ENCODE measurements at regions not wholly inside any gene's neighbourhood (a gene's known extent, or its start where the extent isn't known, plus 50 kb on each side); places are given as distances from the start of the nearest gene placed in this dataset.

- DNase-seq (ENCODE audit: low spot score) (no peak), FAIRE-seq (no peak), ATAC-seq (no peak)
- Histone ChIP-seq H3K4me3 (replicated peaks in 1 of 3; ENCODE audit: insufficient read depth in 1 of 3, low read depth in 2 of 3, low read length in 3 of 3) (no peak overlapping the region), H3K9me3 (ENCODE audit: low read length) (peaks cover 92% of the 10 kb centered on the region), H3K4me2 (ENCODE audit: low read depth, low read length) (no peak overlapping the region), H4K20me1 (ENCODE audit: insufficient read depth, low read length) (no peaks in the 10 kb centered on the region), H3K36me3 (replicated peaks in 1 of 2; ENCODE audit: control insufficient read depth in 1 of 2, insufficient read depth in 2 of 2, low read length in 2 of 2) (no peaks in the 10 kb centered on the region), H3K27me3 (ENCODE audit: control insufficient read depth in 1 of 2, insufficient read depth in 2 of 2, low read length in 2 of 2) (no peaks in the 10 kb centered on the region), H3K79me2 (ENCODE audit: insufficient read depth, low read length) (no peaks in the 10 kb centered on the region), H3K4me1 (ENCODE audit: insufficient read depth, low read length) (no peaks in the 10 kb centered on the region), H3K27ac (ENCODE audit: extremely low read length, insufficient read depth, low read length) (no peak overlapping the region), H3K9ac (ENCODE audit: insufficient read depth, low read depth, low read length) (no peak overlapping the region), H2AFZ (ENCODE audit: low read length) (no peak overlapping the region)
- ChIA-PET CTCF (ENCODE audit: low intra/inter-chr PET ratio, low total read pairs) (no interaction called here), POLR2A (no interaction called here)
- in situ Hi-C loops (cut with HindIII; ENCODE audit: extremely low pct_ligation_motif_present, low pct_unique_long_range_greater_than_20kb) (no loop called here), intact Hi-C loops (cut with micrococcal nuclease; ENCODE audit: unreplicated experiment) (no loop called here)
- TF ChIP-seq CREB1 (IDR thresholded peaks at IDR 0.05) (no peak), CREB1 (CRISPR knock-in tag; IDR thresholded peaks at IDR 0.05) (no peak), ZNF746 (CRISPR knock-in tag; IDR thresholded peaks at IDR 0.05) (no peak)
- WGBS (ENCODE audit: low lambda C conversion rate), result 39% methylated on average over 16 of the region's 32 CpGs
- no TSS peak for BruUV-seq (replicated peaks)
Measured at GRCh38 chr11:41622707-41623359, 163.4 kb upstream of the LRRC4C start.

- no peak for DNase-seq (ENCODE audit: low spot score)
- CTCF ChIA-PET (ENCODE audit: low intra/inter-chr PET ratio, low total read pairs), result no interaction called here
- Histone ChIP-seq H3K36me3 (replicated peaks in 1 of 2; ENCODE audit: control insufficient read depth in 1 of 2, insufficient read depth in 2 of 2, low read length in 2 of 2) (no peaks in the 10 kb centered on the region), H3K4me3 (replicated peaks in 1 of 3; ENCODE audit: insufficient read depth in 1 of 3, low read depth in 2 of 3, low read length in 3 of 3) (no peak overlapping the region), H3K27me3 (ENCODE audit: control insufficient read depth in 1 of 2, insufficient read depth in 2 of 2, low read length in 2 of 2) (no peaks in the 10 kb centered on the region), H3K4me2 (ENCODE audit: low read depth, low read length) (no peak overlapping the region), H3K27ac (ENCODE audit: extremely low read length, insufficient read depth, low read length) (no peak overlapping the region), H3K4me1 (ENCODE audit: insufficient read depth, low read length) (no peaks in the 10 kb centered on the region), H3K79me2 (ENCODE audit: insufficient read depth, low read length) (no peaks in the 10 kb centered on the region), H4K20me1 (ENCODE audit: insufficient read depth, low read length) (no peaks in the 10 kb centered on the region), H3K9ac (ENCODE audit: insufficient read depth, low read depth, low read length) (no peak overlapping the region), H3K9me3 (ENCODE audit: low read length) (peaks cover 78% of the 10 kb centered on the region), H2AFZ (ENCODE audit: low read length) (no peak overlapping the region)
- in situ Hi-C loops (cut with HindIII; ENCODE audit: extremely low pct_ligation_motif_present, low pct_unique_long_range_greater_than_20kb), result no loop called here
- no peak for ATAC-seq
- no TSS peak for BruUV-seq (replicated peaks)
- POLR2A ChIA-PET, result no interaction called here
- intact Hi-C loops (cut with micrococcal nuclease; ENCODE audit: unreplicated experiment), result no loop called here
- no peak for FAIRE-seq
- 23% methylated on average over 7 of the region's 9 CpGs for WGBS (ENCODE audit: low lambda C conversion rate)
- TF ChIP-seq PRDM10 (CRISPR knock-in tag; IDR thresholded peaks at IDR 0.05; ENCODE audit: low read depth) (no peak), TBX2 (CRISPR knock-in tag; IDR thresholded peaks at IDR 0.05; ENCODE audit: borderline replicate concordance) (no peak), GRHL1 (CRISPR knock-in tag; conservative IDR thresholded peaks at IDR 0.05) (no peak), ZNF382 (CRISPR knock-in tag; IDR thresholded peaks at IDR 0.05; ENCODE audit: borderline replicate concordance) (no peak), NR2C2 (CRISPR knock-in tag; IDR thresholded peaks at IDR 0.05; ENCODE audit: borderline replicate concordance) (no peak), ZNF567 (CRISPR knock-in tag; IDR thresholded peaks at IDR 0.05; ENCODE audit: borderline replicate concordance) (no peak), ZNF30 (CRISPR knock-in tag; IDR thresholded peaks at IDR 0.05) (no peak), MZF1 (CRISPR knock-in tag; IDR thresholded peaks at IDR 0.05; ENCODE audit: borderline replicate concordance) (no peak), TFDP1 (CRISPR knock-in tag; IDR thresholded peaks at IDR 0.05; ENCODE audit: borderline replicate concordance) (no peak)
Measured at GRCh38 chr11:41659985-41660384, 200.5 kb upstream of the LRRC4C start.
